ENCODE measurements at regions not wholly inside any gene's neighbourhood (a gene's known extent, or its start where the extent isn't known, plus 50 kb on each side); places are given as distances from the start of the nearest gene placed in this dataset.

GRCh38 chr3:153752405-153753027, 368.7 kb upstream of the ARHGEF26 start:
- no peak for TF ChIP-seq EP300 (IDR thresholded peaks at IDR 0.05)
- TF ChIP-seq CTCF (IDR thresholded peaks at IDR 0.05) = no peak
- no peaks in the 10 kb centered on the region for H3K36me3 ChIP-seq
- H3K27ac ChIP-seq = no peak overlapping the region
- no peaks in the 10 kb centered on the region for H3K27me3 ChIP-seq
- no peak for DNase-seq (ENCODE audit: low spot score in 2 of 2)
- 55% methylated on average over 8 of the region's 8 CpGs for WGBS
- H3K4me3 ChIP-seq = no peak overlapping the region
- H3K4me1 ChIP-seq = no peaks in the 10 kb centered on the region
- H3K9me3 ChIP-seq = no peaks in the 10 kb centered on the region

GRCh38 chr3:153753035-153753434, 368.2 kb upstream of the ARHGEF26 start:
- Histone ChIP-seq H3K4me3 (no peak overlapping the region), H3K27ac (no peak overlapping the region), H3K4me1 (no peaks in the 10 kb centered on the region), H3K9me3 (no peaks in the 10 kb centered on the region), H3K27me3 (no peaks in the 10 kb centered on the region), H3K36me3 (no peaks in the 10 kb centered on the region)
- no peak for DNase-seq (ENCODE audit: low spot score in 2 of 2)
- TF ChIP-seq POLR2AphosphoS5 (IDR thresholded peaks at IDR 0.05) = no peak
- no peak for TF ChIP-seq POLR2A (IDR thresholded peaks at IDR 0.05)
- no peak for TF ChIP-seq CTCF (IDR thresholded peaks at IDR 0.05)
- no peak for TF ChIP-seq EP300 (IDR thresholded peaks at IDR 0.05)
- WGBS = 44% methylated on average over 2 of the region's 2 CpGs

GRCh38 chr3:153756816-153757215, 364.4 kb upstream of the ARHGEF26 start:
- H3K27ac ChIP-seq = no peak overlapping the region
- no peak overlapping the region for H3K4me3 ChIP-seq
- no peaks in the 10 kb centered on the region for H3K27me3 ChIP-seq
- H3K9me3 ChIP-seq = no peaks in the 10 kb centered on the region
- no peaks in the 10 kb centered on the region for H3K4me1 ChIP-seq
- no peak for TF ChIP-seq CTCF (IDR thresholded peaks at IDR 0.05)
- no peak for TF ChIP-seq EP300 (IDR thresholded peaks at IDR 0.05)
- TF ChIP-seq POLR2AphosphoS5 (IDR thresholded peaks at IDR 0.05) = no peak
- no peak for TF ChIP-seq POLR2A (IDR thresholded peaks at IDR 0.05)
- no peak for DNase-seq (ENCODE audit: low spot score in 2 of 2)
- H3K36me3 ChIP-seq = no peaks in the 10 kb centered on the region

- WGBS = 85% methylated on average over 3 of the region's 3 CpGs
- H3K27me3 ChIP-seq = no peaks in the 10 kb centered on the region
- no peaks in the 10 kb centered on the region for H3K4me1 ChIP-seq
- DNase-seq (ENCODE audit: low spot score in 2 of 2) = no peak
- no peaks in the 10 kb centered on the region for H3K9me3 ChIP-seq
- H3K4me3 ChIP-seq = no peak overlapping the region
- no peak overlapping the region for H3K27ac ChIP-seq
- TF ChIP-seq EP300 (IDR thresholded peaks at IDR 0.05) (no peak), POLR2AphosphoS5 (IDR thresholded peaks at IDR 0.05) (no peak), POLR2A (IDR thresholded peaks at IDR 0.05) (no peak), CTCF (IDR thresholded peaks at IDR 0.05) (no peak)
- no peaks in the 10 kb centered on the region for H3K36me3 ChIP-seq
Observed at GRCh38 chr3:153757839-153758238, 363.4 kb upstream of the ARHGEF26 start.

- no peak overlapping the region for H3K27ac ChIP-seq
- no peaks in the 10 kb centered on the region for H3K36me3 ChIP-seq
- DNase-seq (ENCODE audit: low spot score in 2 of 2) = no peak
- 85% methylated on average over 5 of the region's 5 CpGs for WGBS
- no peaks in the 10 kb centered on the region for H3K4me1 ChIP-seq
- no peaks in the 10 kb centered on the region for H3K27me3 ChIP-seq
- no peaks in the 10 kb centered on the region for H3K9me3 ChIP-seq
- TF ChIP-seq CTCF (IDR thresholded peaks at IDR 0.05) = no peak
- TF ChIP-seq POLR2A (IDR thresholded peaks at IDR 0.05) = no peak
- TF ChIP-seq POLR2AphosphoS5 (IDR thresholded peaks at IDR 0.05) = no peak
- TF ChIP-seq EP300 (IDR thresholded peaks at IDR 0.05) = no peak
- H3K4me3 ChIP-seq = no peak overlapping the region
Observed at GRCh38 chr3:153760948-153761347, 360.2 kb upstream of the ARHGEF26 start.

Data from suprapubic skin (tissue), 4 donors.